ENCODE measurements at regions not wholly inside any gene's neighbourhood (a gene's known extent, or its start where the extent isn't known, plus 50 kb on each side); places are given as distances from the start of the nearest gene placed in this dataset.

DNA sequence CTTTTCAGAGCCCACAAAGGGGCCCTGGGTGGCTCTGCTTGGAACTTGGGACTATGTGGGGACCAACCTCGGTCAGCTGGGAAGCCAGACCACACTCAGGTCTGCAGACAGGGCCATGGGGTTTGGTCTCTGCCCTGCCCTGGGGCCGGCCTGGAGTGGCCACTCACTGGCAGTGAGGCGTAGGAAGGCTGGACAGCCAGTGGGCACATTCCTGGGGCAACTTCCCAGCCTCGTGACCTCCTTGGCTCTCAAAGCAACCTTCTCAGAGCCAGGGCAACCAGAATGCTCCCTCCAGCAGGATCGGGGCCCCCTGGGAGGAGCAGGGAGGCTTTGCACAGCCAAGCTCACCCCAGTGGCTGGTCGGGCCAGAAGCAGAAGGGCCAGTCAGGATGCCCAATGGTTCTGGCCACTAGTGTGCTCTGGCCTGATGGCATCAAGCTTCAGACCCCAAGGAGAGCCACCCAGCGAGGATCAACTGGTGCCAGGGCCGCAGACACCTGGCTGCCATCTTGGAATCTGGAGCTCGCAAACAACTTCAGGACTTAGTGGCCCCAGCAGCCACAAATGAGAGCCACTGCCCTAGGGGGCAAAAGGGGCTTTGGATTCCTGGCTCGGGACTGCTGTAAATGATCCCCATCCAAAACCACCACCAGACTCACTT, 87.1 kb downstream of the MYEOV start:
- no peak for ATAC-seq

DNA sequence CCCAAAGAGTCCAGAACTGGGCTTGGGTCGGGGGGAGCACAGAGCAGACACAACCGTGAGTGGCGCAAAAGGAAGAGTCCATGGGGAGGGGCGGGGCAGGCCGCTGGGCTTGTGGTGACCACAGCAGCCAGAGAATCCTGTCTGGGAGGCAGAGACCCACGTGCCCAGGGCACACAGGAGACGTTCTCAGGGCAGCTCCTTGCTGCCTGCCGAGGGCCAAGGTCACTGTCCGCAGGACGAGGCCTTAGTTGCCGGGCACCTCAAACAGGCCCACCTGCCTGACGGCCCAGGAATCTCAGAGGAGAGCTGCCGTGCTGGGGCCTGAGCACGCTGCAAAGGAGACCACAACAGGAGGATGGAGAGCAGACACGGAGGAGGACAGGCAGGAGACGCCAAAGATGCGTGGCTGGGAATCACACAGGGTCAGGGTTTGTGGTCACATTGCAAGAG, 87.8 kb downstream of the MYEOV start:
- ATAC-seq: no peak

DNA sequence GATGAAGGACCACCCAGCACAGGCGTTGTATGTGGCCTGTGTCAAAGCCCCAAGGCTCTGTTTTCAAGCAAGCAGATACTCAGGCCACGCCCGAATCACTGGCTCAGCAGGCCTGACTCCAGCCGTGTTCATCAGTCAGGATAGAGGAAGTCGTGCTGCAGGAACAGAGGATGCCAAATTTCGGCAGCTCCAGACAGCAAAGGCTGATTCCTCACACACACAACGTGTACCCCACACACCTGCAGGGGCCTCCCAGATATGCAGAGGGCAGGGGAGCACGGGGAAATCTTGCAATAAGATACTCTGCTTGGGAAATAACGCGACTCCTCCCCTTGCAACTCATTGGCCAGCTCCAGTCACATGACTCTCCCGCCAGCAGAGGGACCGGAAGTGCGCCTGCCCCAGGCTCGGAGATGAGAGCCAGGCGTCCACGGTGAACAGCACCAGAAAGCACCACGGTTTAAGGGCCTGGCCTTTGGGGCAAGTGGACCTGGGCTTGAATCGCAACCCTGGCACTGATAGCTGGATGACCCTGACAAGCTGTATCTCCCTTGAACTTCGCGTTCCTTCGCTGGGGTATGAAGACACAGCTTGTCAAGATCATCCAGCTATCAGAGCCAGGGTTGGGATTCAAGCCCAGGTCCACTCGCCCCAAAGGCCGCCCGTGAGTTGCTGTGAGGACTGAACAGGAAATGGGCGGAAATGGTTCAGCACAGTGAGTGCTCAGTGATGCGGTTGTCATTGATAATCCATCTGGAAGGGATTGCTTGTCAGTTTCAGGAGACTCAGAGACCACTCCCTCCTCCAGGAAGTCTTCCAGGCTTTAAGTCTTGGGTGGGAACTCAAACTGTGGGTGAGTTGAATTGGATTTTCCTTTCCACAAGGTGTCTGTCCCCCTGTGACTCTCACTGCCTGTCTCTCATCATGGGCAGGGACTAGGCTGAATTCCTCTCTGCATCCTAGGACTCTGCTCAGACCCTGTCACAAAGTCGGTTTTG, 88.5 kb downstream of the MYEOV start:
- ATAC-seq: no peak

DNA sequence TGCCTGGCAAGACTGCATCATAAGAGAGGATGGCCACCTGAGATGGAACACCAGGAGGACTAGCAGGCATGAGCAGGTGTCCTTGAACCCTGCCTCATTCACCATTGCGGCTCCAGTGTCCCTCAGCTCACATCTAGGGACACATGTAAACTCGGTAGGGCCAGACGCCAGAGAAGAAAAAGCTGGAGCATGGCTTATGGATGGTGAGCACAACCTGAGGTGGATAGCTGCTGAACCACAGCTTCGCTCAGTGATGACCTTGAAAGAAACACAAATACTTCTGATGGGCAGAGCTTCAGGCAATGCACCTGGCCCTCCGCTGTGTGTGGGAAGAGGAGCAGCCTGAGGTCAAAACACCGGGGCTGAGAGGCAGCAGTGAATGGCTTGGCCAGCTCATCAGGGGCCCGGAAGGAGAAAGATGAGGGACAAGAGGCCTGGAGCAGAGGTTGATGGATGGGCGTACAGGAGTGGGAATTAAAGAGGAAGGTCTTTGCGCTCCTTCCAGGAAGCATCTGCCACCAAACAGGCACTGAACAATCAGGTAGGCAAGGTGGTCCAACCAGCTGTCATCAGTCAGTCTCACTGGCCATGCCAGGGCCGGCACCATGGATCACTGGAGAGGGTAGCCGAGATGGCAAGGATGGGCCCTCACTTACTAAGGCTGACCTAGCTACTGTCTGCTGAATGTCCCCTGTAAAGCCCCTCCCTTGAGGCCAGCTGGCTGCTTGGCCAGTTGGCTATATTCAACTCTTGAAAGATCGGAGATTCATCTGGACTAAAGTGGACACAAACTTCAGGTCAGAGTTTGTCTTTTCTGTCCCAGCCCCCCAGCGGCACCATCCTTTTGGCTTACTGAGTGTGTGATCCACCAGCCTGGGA, 89.7 kb downstream of the MYEOV start:
- ATAC-seq: no peak

DNA sequence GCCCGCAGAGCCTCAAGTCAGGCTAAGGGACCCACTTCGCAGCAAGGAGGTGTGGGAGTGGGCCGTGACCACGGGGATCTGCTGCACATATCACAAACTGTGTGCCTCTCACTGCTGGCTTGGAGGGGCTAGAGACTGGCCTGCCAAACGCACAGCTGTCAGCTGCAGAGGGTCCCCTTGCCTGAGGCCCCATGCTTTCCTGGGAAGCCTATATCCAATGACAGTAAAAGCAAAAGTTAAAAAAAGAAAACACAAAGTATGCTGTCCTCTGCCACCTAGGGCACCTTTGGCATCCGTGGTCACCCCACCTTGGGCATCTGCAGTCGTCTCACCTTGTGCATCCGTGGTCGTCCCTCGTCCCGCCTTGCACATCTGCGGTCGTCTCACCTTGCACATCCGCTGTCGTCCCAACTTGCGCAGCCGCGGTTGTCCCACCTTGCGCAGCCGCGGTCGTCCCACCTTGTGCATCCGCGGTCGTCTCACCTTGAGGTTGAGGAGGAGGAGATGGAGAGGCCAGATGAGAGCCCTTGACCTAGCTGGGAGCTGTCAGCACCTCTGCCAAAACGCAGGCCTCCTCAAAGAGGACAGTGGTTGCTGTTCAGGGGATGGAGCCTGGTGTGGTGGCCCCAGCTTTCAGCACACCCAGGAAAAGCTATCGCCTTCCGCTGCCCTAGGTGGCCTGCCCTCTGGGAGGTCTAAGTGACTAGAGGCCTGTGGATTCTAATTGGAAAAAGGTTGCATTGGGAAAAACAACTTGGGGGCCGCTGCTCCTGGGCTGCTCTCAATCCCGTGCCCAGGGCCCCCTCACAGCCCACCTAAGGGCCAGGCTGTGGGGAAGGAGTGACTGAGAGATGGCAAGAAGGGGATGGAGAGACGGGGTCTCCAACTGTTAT, 90.5 kb downstream of the MYEOV start:
- ATAC-seq: no peak

- peak in 1 of 2 donors; percentile 21 for ATAC-seq
These were observed 91.3 kb downstream of the MYEOV start for GRCh38 chr11:69385144-69385820.

- no peak for ATAC-seq
These were observed 92.0 kb downstream of the MYEOV start for GRCh38 chr11:69385832-69386427.

- ATAC-seq: no peak
These were observed 92.8 kb downstream of the MYEOV start for GRCh38 chr11:69386594-69387408.

DNA sequence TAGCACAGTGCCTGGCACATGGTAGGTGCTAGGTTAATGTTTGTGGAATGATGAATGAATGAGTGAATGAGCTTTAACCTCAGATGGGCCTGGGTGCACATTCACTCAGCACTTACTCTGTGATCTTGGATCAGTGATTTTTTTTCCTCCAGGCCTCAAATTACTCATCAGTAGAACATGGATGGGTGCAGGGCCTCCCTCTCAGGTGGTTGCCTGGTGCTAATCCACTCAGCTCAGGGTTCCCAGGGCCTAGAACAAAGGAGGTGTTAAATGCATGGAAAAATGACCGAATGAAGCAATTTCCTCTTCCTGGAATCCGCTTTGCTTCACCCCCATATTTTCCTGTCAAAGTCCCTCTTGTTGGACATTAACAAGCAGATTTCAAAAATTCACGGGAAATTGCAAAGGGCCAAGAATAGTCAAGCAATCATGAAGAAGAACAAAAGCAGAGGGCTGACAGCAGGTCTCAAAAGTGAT, 93.5 kb downstream of the MYEOV start:
- no peak for ATAC-seq

- no peak for ATAC-seq
These were observed 93.3 kb upstream of the LINC01488 start for GRCh38 chr11:69388210-69388609.

- ATAC-seq: no peak
These were observed 92.8 kb upstream of the LINC01488 start for GRCh38 chr11:69388661-69389060.

DNA sequence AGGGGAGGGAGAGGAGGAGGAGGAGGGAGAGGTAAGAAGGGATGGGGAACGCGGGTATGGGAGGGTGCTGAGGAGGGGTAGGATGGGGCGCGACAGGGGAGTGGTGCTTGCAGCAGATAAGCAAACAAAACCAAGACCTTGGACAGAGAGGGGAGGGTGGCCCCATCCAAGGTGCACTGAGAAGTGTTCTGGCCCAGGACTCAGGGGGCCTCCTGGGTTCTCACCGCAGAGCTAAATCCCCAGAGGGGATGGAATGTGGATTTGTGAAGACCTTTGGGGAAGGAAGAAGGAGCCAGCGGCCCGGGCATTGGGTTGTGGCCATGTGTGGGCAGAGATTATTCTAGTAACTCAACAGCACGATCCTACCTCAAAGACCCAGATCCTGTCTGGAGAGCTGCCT, 90.9 kb upstream of the LINC01488 start:
- no peak for ATAC-seq

GRCh38 chr11:69391192-69392103, 90.0 kb upstream of the LINC01488 start:
- no peak for ATAC-seq

DNA sequence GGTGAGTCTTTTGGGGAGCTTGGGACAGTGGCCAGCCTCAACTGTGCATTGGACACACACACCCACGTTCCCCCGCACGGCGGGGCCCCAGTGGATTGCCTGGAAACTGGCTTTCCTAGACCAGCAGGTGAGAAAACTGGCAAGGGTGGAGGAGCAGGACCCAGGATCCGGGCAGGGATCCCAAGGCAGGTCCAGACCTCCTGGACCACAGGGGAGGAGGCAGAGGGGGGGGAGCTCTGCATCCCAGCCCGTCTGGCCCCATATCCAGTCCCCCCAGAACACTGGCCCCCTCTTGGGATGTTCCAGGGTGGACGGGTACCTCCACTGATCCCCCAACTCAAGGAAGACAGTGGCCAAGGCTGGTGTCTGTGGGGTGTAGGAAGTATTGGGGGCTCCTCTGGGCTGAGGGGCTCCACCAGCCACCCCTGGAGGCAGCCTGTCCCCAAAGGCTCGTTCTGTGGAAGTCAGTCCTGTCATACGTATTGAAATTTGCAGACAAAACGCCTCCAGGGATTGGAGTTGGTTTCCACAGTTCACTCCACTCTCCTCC, 89.3 kb upstream of the LINC01488 start:
- no peak for ATAC-seq

DNA sequence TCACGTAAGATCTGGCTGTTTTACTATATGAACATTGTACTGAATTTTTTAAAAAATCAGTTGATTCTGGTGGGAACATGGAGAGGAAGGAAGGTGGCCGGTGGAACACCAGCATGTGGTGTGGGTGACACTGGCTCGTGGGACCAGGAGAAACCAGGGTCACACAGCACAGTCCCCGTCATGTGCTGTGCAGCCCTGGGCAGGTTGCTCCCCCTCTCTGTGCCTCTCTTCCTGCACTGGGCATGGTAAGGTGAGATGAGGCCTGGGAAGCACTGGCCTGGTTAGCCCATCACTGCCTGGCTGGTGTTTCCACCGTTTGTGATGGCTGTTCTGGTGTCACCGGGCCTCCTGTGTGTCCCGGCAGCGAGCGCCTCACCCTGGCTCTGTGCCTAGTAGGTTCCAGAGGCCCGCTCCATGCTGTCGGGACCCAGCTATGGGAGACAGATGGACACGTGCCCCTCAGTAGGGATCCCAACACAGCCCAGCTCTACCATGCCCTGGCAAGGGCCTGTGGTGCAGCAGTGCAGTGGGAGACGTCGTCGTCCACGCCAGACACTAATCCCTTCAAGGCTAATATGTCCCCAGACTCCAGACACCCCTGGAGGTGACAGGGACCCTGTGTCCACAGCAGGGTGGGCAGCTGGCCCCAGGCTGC, 88.2 kb upstream of the LINC01488 start:
- no peak for ATAC-seq

GRCh38 chr11:69393865-69394233, 87.6 kb upstream of the LINC01488 start:
- no peak for ATAC-seq

GRCh38 chr11:69394234-69394868, 87.1 kb upstream of the LINC01488 start:
- no peak for ATAC-seq

Measured in activated CD4-positive, CD25-positive, alpha-beta regulatory T cell treated with anti-CD3 and anti-CD28 coated beads, Interleukin-2, amount 50 U/mL, for 24 hours (primary cell).